Hematopoietic multipotent progenitor cell treated with erythropoietin and hydrocortisone succinate and interleukin-3 and kit ligand, for 17 days (in vitro differentiated cells): ENCODE measurements at regions not wholly inside any gene's neighbourhood (a gene's known extent, or its start where the extent isn't known, plus 50 kb on each side); places are given as distances from the start of the nearest gene placed in this dataset.

Experiments used
- DNase-seq: peaks from one replicate; pipeline ENCODE4 v3.0.0-alpha.2; 2015; ENCODE audit warnings: low spot score

GRCh38 chrX:9317176-9317575 is 147.7 kb upstream of the TBL1X start:
- no peak for DNase-seq

- DNase-seq: no peak
Measured at GRCh38 chrX:9318213-9318612, 146.6 kb upstream of the TBL1X start.

GRCh38 chrX:9318766-9319165 is 146.1 kb upstream of the TBL1X start:
- no peak for DNase-seq

GRCh38 chrX:9320940-9321339 is 143.9 kb upstream of the TBL1X start:
- no peak for DNase-seq

- no peak for DNase-seq
Measured at GRCh38 chrX:9324676-9325075, 140.2 kb upstream of the TBL1X start.

- DNase-seq: no peak
Measured at GRCh38 chrX:9326369-9326768, 138.5 kb upstream of the TBL1X start.

- DNase-seq: no peak
Measured at GRCh38 chrX:9327086-9327746, 137.6 kb upstream of the TBL1X start.

GRCh38 chrX:9327747-9328145 is 137.1 kb upstream of the TBL1X start:
- DNase-seq: no peak

- no peak for DNase-seq
Measured at GRCh38 chrX:9329056-9329455, 135.8 kb upstream of the TBL1X start.

GRCh38 chrX:9330249-9330982 is 134.4 kb upstream of the TBL1X start:
- DNase-seq: no peak

- no peak for DNase-seq
Measured at GRCh38 chrX:9333873-9334560, 130.8 kb upstream of the TBL1X start.

GRCh38 chrX:9335251-9335650 is 129.6 kb upstream of the TBL1X start:
- no peak for DNase-seq

- DNase-seq: no peak
Measured at GRCh38 chrX:9336456-9336855, 128.4 kb upstream of the TBL1X start.

GRCh38 chrX:9337046-9337445 is 127.8 kb upstream of the TBL1X start:
- DNase-seq: no peak

GRCh38 chrX:9338986-9339385 is 125.9 kb upstream of the TBL1X start:
- DNase-seq: no peak

GRCh38 chrX:9339603-9340491 is 125.0 kb upstream of the TBL1X start:
- DNase-seq: no peak

- no peak for DNase-seq
Measured at GRCh38 chrX:9340598-9341290, 124.1 kb upstream of the TBL1X start.

GRCh38 chrX:9341291-9342201 is 123.3 kb upstream of the TBL1X start:
- peak; percentile 29 for DNase-seq

- DNase-seq: peak; percentile 76
Measured at GRCh38 chrX:9342561-9343051, 122.3 kb upstream of the TBL1X start.

GRCh38 chrX:9343971-9344370 is 120.9 kb upstream of the TBL1X start:
- no peak for DNase-seq
